Stimulated activated CD4-positive, alpha-beta T cell treated with anti-CD3 and anti-CD28 coated beads, Interleukin-12 subunit alpha, Interleukin-12 subunit beta, amount 100 ng/mL, for 48 hours (primary cell): ENCODE measurements at regions not wholly inside any gene's neighbourhood (a gene's known extent, or its start where the extent isn't known, plus 50 kb on each side); places are given as distances from the start of the nearest gene placed in this dataset.
"Not testable (repeated sequence)": the region's sequence is repeated elsewhere in the genome, so short reads cannot be mapped to it uniquely, and the experiment has no call there.

Experiments
- DNase-seq, 3 donors: peaks; one replicate each; pipeline ENCODE4 v3.0.0-alpha.2; 2020; ENCODE audit warnings: low read depth in 2 of 3, low spot score in 1 of 3

- no peak for DNase-seq
Measured at GRCh38 chr3:5606884-5607472, 419.5 kb downstream of the EDEM1 start.

GRCh38 chr3:5607581-5607980 is 420.1 kb downstream of the EDEM1 start:
- DNase-seq, result no peak

- not testable (repeated sequence) for DNase-seq
Measured at GRCh38 chr3:5608971-5609370, 421.5 kb downstream of the EDEM1 start.

- no peak for DNase-seq
Measured at GRCh38 chr3:5613599-5613998, 426.1 kb downstream of the EDEM1 start.

DNA sequence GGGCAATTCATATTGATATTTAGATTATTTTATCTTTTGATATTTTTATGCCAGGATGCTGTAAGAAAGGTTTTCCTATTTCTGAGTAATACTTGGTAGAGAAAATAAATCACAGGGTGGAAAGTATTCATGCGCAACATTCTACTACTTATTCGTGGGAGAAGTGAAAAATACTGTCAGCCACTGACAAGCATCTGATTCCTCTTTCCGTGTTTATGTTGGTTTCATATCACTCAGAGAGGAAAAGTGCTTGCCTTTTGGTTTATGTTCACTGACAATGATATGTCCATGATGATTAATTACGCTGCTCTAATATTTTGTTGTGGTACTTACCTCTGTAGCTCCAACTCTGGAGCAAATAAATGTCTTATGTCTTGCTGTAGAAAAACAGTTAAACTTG is 429.4 kb downstream of the EDEM1 start:
- no peak for DNase-seq

- DNase-seq, result no peak
Measured at GRCh38 chr3:5618170-5618569, 430.7 kb downstream of the EDEM1 start.

GRCh38 chr3:5630406-5630805 is 442.9 kb downstream of the EDEM1 start:
- DNase-seq, result no peak

DNA sequence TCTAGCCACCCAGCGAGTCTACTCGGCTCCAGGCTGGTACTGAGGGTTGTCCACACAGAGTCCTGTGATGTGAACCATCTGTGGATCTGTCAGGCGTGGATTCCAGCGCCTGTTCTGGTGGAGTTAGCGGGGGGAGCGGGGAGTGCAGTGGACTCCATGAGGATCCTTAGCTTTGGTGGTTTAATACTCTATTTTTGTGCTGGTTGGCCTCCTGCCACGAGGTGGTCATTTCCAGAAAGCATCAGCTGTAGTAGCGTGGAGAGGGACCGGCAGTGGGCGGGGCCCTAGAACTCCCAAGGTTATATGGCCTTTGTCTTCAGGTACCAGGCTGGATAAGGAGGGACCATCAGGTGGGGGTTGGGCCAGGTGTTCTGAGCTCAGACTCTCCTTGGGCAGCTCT is 446.5 kb downstream of the EDEM1 start:
- no peak for DNase-seq

DNA sequence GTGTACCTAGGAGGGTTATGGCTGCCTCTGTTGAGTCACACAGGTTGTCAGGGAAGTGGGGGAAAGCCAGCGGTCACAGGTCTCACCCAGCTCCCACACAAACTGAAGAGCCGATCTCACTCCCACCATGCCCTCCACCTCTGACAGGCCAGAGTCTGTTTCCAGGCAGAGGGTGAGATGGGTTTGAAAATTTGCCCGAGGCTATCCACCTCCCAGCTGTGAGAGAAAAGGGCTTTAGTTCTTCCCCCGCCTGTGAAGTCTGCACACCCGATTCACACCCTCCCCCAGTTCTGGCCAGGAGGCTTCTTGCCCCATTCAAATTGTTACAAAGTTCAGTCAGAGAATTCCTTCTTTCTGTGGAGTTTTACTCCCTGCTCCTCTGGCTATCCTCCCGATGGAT is 446.9 kb downstream of the EDEM1 start:
- no peak for DNase-seq

DNA sequence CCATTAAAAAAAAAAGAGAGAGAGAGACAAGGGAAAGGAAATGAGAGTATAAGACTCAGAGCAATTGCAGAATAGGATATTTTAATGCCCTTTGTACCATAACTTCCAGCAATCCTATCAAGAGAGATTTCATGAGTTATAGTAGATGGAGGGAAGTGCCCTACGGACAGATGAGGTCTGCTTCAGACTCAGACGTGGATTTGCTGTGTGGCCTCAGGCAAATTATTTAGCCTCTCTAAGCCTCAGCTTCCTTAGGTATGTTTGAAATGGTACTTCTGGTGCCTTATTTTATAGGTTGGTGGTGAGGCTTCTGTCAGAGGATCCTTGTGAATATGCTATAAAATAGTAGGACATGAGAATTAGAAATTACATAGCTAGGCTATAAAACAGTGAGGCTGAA is 448.2 kb downstream of the EDEM1 start:
- no peak for DNase-seq

GRCh38 chr3:5638550-5638949 is 451.0 kb downstream of the EDEM1 start:
- no peak for DNase-seq

DNA sequence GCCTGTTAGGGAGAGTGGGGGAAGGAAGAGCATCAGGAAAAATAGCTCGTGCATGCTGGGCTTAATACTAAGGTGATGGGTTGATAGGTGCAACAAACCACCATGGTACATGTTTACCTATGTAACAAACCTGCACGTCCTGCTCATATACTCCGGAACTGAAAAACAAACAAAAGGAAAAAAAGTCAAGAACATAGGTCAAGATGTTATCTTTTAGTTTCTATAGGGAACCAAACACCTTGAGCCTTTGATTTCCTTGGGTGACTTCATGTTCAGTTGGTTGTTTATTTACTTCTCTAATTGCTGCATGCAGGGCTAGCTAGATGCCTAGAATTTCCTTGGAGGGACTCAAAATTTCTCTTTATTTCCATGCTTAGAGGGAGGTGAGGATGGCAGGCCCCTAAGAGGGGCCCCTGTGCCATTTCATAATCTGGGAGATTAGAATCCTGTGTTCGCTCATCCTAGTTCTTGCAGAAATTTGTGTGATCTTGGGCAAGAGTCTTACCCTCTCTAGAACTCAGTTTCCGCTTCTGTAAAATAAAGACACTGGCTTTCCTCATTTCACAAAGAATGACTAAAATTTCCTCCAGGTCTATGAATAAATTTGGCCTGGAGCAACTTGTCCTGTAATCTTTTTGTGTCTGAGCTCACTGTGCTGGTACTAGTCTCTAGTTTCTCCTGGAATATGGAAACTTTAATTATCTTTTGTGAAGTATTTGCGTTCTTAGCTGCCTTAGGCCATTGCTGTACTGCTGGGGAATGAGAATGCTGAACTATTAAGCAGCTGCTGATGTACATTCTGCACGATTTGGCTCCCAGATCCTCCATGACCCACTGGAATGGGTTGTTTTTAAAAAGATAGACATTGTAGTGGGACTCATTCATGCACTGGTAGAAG is 457.5 kb downstream of the EDEM1 start:
- DNase-seq, result no peak

DNA sequence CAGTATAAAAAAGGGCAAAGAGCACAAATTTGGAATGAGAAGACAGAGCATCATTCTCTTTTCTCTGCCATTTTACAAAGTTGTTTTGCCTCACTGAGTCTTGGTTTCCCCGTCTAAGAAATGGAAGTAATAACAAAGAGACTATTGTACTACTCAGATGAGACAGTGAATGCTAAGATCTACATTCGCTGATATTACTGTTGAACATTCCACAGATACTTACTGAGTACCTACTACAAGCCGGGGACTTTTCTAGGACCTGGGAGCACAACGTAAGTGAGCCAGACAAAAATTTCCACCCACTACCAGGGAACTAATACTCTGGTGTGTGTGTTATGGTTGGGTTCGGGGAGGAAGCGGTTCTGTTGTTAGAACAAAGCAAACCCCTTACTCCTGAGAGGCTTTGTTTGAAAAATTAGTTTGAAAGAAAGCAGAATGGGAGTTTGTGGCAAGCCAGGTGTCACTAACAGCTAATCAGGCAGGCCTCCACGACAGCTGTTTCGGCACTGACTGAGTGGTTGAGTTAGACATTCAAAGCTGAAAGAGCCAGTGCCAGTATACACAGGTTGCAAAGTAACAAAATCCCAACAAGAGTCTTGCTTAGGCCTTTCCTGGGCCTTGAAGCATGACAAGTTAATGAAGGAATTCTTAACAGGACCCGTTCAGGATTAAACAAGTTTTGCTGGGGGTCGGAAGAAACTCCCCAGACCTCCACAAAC is 458.3 kb downstream of the EDEM1 start:
- no peak for DNase-seq

DNA sequence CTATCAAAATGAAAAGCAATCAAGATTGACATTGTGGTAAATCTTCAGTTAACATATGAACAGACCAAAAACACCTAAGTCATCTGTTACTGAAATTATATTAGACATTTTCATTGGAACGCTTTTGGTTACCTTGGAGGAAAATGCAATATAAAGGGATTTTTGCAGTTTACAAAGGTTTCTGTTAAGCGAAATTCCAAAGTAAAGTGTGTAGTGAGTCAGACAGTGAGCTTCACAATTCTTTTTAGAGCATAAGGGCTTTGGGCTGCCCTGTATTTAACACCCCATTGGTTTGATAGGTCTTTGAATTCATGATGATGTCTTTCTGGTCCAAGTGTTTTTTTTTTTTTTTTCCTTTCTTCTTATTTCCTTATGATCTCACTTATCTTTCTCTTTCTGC is 462.8 kb downstream of the EDEM1 start:
- DNase-seq, result no peak

DNA sequence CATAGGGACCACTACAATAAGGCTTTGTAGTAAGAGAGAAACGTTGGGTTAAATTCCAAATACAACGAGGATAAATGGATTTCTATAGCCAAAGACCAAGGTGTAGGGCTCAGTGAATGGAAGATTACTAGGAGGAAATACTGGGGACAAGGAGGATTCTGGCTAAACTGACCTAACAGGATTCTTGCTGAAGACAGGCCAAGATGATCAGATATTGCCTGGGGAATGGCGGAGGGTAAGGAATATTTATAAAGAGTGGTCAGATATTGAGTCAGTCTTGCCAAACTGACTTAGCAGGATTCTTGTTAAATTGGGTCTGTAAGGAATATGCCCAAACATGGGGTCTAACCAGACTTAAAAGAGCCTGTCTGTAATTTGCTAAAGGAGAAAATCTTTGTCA is 463.8 kb downstream of the EDEM1 start:
- no peak for DNase-seq

DNA sequence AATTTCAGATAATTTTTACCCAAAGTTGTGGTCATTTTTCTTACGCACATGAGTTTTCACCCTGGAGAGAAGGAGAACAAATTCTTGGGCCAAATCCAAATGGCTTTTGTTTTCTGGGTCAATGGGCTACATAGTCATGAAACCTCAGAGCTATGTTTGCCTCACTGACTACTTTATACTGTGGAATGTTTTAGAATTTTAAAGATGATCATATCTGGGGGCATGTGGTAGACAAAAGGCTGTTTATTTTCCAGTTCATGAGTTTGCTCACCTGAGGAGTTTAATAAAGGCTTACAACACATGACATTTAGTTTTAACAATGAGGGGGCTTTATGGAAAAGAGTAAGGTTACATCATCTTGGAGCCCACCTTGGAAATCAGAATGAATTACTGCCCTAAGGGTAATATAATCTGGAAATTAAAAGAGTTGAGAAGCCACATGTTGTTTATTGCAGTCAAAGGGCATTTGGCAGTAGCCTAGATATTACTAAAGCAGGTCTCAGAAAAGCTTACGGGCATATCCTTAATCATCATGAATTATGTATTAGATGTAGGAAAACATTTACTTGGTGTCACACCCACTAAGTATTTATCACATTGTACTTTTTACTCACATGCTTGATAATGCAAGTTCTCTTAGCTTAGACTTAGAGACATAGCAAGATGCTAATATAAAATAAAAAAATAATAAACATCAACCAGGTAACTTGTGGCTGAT is 466.1 kb downstream of the EDEM1 start:
- DNase-seq, result no peak

DNA sequence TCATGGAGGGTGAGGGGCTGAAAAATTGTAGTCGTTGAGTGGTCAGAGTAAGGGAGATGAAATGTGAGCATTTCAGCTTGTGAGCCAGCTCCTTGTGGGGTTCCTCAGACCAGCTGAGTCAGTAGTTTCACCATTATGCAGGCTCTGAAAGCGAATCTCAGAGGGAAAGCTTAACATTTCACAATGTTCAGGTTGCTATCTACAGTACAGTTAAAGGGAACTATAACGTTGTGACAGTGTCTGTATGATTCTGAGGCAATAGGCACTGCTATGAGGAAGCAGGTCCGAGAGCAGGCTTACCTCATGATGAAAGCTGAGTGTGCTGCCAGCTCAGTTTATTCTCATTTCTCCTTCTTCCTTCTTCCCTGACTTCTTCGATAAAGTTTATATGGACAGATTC is 469.6 kb downstream of the EDEM1 start:
- no peak for DNase-seq

DNA sequence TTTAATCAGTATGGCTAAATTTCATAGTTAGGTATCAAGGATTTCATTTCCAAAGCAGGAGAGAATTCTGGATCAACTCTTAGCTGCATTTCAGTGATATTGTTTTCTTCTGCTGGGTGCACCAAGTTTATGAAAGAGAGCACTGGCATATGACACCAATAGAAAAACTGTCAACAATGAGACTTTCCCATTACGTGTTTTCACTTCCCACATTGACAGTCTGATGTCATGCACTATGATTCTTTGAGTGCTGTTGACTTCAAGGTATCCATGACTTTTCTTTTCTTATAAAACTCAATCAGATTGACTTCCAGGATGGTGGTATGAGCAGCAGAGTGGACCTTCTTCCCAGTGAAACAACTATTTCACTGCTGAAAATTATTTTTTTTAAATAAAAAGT is 476.1 kb downstream of the EDEM1 start:
- no peak for DNase-seq

GRCh38 chr3:5666455-5666854 is 478.9 kb downstream of the EDEM1 start:
- no peak for DNase-seq

GRCh38 chr3:5673521-5673920 is 486.0 kb downstream of the EDEM1 start:
- no peak for DNase-seq

DNA sequence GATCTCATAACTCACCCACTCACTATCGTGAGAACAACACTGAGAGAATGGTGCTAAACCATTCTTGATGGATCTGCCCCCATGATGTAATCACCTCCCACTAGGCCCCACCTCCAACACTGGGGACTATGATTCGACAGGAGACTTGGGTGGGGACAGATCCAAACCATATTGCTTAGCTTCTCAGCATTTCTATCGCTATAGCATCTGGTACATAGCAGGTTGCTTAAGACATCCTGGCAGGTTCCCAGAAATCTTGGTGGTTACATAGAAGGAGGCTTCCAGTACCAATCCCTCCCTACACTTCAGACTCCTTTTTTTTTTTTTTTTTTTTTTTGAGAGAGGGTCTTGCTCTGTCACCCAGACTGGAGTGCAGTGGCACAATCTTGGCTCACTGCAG is 487.8 kb downstream of the EDEM1 start:
- DNase-seq, result no peak

DNA sequence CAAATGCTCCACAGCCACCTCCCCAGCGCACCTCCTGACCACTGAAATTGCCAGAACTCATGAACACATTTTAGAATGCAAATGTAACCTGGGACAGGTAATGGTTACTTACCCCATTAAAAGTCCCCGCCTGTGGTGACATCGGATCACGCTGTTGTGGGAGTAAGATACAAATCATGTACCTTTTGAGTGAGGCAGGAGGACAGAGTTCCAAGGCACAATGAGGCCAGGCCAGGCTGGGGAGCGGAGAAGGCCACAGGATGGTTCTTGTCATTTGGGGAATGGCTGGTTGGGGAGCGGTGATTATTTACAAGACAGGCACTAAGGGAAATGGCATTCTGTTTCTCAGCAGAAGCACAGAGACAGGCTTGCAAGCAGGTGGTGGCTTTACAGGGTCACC is 490.0 kb downstream of the EDEM1 start:
- DNase-seq, result no peak
